Breast epithelium (tissue), 4 donors: ENCODE measurements at regions not wholly inside any gene's neighbourhood (a gene's known extent, or its start where the extent isn't known, plus 50 kb on each side); places are given as distances from the start of the nearest gene placed in this dataset.

Experiments used
- DNase-seq, 2 donors: peaks; one replicate each; pipeline ENCODE4 v3.0.0-alpha.2; 2019; ENCODE audit warnings: low spot score in 2 of 2
- H3K27ac ChIP-seq, 2 donors: fragments of 200-600 bp; sonication (generic) in 1 of 2; one replicate each; pipeline ENCODE4 v1.5.1; 2016 to 2019; ENCODE audit warnings: mild to moderate bottlenecking in 1 of 2
- H3K27me3 ChIP-seq, 2 donors: fragments of 200-600 bp; sonication (generic) in 1 of 2; one replicate each; pipeline versions ENCODE4 v1.5.1 to v1.6.0; 2017 to 2019; ENCODE audit warnings: control low read depth in 1 of 2, mild to moderate bottlenecking in 1 of 2
- H3K36me3 ChIP-seq: fragments of 200-600 bp; one replicate; pipeline ENCODE4 v1.5.1; 2019
- H3K4me1 ChIP-seq, 2 donors: fragments of 200-600 bp; sonication (generic); one replicate each; pipeline ENCODE4 v1.5.1; 2016 to 2019; ENCODE audit warnings: control low read depth in 1 of 2
- H3K4me3 ChIP-seq, 3 donors: fragments of 200-600 bp; sonication (generic); 1 replicate in 2 of 3; 2 replicates in 1 of 3; pipeline ENCODE4 v1.5.1; 2016 to 2019; ENCODE audit warnings: mild to moderate bottlenecking in 3 of 3, moderate library complexity in 2 of 3
- H3K9me3 ChIP-seq, 2 donors: fragments of 200-600 bp; sonication (generic) in 1 of 2; one replicate each; pipeline ENCODE4 v1.5.1; 2016 to 2019; ENCODE audit warnings: control low read depth in 1 of 2
- POLR2A ChIP-seq: fragments of 450-650 bp; IDR thresholded peaks from one replicate; pipeline ENCODE4 v1.6.1; 2016; ENCODE audit warnings: antibody characterized with exemption, mild to moderate bottlenecking, moderate library complexity
- POLR2AphosphoS5 ChIP-seq, 3 donors: sonication (generic); formaldehyde crosslinking; IDR thresholded peaks; one replicate each; pipeline ENCODE4 v1.6.1; 2017; ENCODE audit warnings: antibody characterized with exemption in 3 of 3
- intact Hi-C: fragments of 100-400 bp; cut with DNase I; formaldehyde crosslinking; loops from one replicate; pipeline ENCODE4 v1.15.1; 2023; ENCODE audit warnings: low total_unique reads
- TF ChIP-seq, protein P1 (sequence below), 3 donors: fragments of 450-650 bp; IDR thresholded peaks; one replicate each; pipeline ENCODE4 v1.5.1; 2016 to 2017; ENCODE audit warnings: antibody characterized with exemption in 3 of 3, mild to moderate bottlenecking in 3 of 3, moderate library complexity in 3 of 3

GRCh38 chr1:219746141-219746540, 133.2 kb upstream of the ZC3H11B start:
- intact Hi-C loops, result no loop called here
- H3K4me3 ChIP-seq, result no peak overlapping the region
- H3K27me3 ChIP-seq, result no peaks in the 10 kb centered on the region
- H3K27ac ChIP-seq, result no peak overlapping the region
- H3K4me1 ChIP-seq, result no peaks in the 10 kb centered on the region
- H3K36me3 ChIP-seq, result no peaks in the 10 kb centered on the region
- DNase-seq, result no peak
- H3K9me3 ChIP-seq, result no peaks in the 10 kb centered on the region
- TF ChIP-seq POLR2AphosphoS5 (IDR thresholded peaks at IDR 0.05), result no peak
- TF ChIP-seq, protein P1, sequence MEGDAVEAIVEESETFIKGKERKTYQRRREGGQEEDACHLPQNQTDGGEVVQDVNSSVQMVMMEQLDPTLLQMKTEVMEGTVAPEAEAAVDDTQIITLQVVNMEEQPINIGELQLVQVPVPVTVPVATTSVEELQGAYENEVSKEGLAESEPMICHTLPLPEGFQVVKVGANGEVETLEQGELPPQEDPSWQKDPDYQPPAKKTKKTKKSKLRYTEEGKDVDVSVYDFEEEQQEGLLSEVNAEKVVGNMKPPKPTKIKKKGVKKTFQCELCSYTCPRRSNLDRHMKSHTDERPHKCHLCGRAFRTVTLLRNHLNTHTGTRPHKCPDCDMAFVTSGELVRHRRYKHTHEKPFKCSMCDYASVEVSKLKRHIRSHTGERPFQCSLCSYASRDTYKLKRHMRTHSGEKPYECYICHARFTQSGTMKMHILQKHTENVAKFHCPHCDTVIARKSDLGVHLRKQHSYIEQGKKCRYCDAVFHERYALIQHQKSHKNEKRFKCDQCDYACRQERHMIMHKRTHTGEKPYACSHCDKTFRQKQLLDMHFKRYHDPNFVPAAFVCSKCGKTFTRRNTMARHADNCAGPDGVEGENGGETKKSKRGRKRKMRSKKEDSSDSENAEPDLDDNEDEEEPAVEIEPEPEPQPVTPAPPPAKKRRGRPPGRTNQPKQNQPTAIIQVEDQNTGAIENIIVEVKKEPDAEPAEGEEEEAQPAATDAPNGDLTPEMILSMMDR (IDR thresholded peaks at IDR 0.05), result no peak
- no peak for TF ChIP-seq POLR2A

DNA sequence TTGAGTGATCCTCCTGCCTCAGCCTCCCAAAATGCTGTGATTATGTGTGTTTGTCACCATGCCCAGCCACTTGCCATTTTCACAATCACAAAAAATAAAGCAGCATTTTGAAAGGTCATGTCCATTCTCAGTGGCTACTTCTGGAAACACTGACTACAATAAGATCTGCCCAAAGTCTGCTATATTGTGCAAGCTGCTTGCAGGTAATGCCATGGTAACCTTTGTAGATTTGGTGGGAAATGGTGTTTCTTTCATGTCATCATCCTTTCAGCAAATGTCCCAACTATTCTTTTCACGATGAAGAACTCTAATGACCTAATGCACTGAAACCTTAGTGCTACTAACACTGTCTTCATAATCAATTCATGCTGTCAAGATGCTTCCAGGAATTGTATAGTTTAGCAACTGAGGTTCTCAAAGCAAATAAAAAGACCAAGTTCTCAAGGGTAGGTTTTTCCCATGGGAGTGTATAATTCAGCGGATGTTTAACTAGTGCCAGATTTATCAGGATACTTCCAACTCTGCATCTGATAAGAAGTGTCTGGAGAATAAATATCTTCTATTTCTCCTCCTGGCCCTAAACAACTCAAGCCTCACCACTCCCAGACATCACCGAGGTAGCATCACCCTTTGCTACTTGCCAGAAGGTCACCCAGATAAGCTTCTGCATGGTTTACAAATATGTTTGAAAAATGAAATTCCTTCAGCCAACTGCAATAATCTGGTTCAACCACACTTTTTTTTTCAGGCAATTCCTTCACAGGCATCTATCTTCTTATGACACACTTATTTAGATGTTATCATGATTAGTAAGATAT, 132.0 kb upstream of the ZC3H11B start:
- DNase-seq, result no peak
- H3K4me3 ChIP-seq, result no peak overlapping the region
- no peaks in the 10 kb centered on the region for H3K27me3 ChIP-seq
- intact Hi-C loops, result no loop called here
- no peaks in the 10 kb centered on the region for H3K4me1 ChIP-seq
- TF ChIP-seq POLR2AphosphoS5 (IDR thresholded peaks at IDR 0.05), result no peak
- TF ChIP-seq, protein P1 (IDR thresholded peaks at IDR 0.05), result no peak
- no peak for TF ChIP-seq POLR2A
- H3K9me3 ChIP-seq, result no peaks in the 10 kb centered on the region
- H3K27ac ChIP-seq, result no peak overlapping the region
- no peaks in the 10 kb centered on the region for H3K36me3 ChIP-seq

- no peaks in the 10 kb centered on the region for H3K9me3 ChIP-seq
- no peaks in the 10 kb centered on the region for H3K27me3 ChIP-seq
- H3K4me3 ChIP-seq, result no peak overlapping the region
- no peaks in the 10 kb centered on the region for H3K36me3 ChIP-seq
- no peak for DNase-seq
- no peaks in the 10 kb centered on the region for H3K4me1 ChIP-seq
- TF ChIP-seq POLR2A (no peak), POLR2AphosphoS5 (IDR thresholded peaks at IDR 0.05) (no peak)
- TF ChIP-seq, protein P1 (IDR thresholded peaks at IDR 0.05), result no peak
- intact Hi-C loops, result no loop called here
- no peak overlapping the region for H3K27ac ChIP-seq
Measured at GRCh38 chr1:219741011-219741970, 128.4 kb upstream of the ZC3H11B start.

GRCh38 chr1:219733511-219734174, 120.7 kb upstream of the ZC3H11B start:
- no peak for DNase-seq
- Histone ChIP-seq H3K36me3 (no peaks in the 10 kb centered on the region), H3K9me3 (no peaks in the 10 kb centered on the region), H3K4me1 (no peaks in the 10 kb centered on the region), H3K27me3 (no peaks in the 10 kb centered on the region), H3K27ac (peak overlapping the region; percentile 62 to 76), H3K4me3 (no peak overlapping the region)
- intact Hi-C loops, result no loop called here
- TF ChIP-seq, protein P1 (IDR thresholded peaks at IDR 0.05), result no peak
